ENCODE measurements at regions not wholly inside any gene's neighbourhood (a gene's known extent, or its start where the extent isn't known, plus 50 kb on each side); places are given as distances from the start of the nearest gene placed in this dataset.

DNA sequence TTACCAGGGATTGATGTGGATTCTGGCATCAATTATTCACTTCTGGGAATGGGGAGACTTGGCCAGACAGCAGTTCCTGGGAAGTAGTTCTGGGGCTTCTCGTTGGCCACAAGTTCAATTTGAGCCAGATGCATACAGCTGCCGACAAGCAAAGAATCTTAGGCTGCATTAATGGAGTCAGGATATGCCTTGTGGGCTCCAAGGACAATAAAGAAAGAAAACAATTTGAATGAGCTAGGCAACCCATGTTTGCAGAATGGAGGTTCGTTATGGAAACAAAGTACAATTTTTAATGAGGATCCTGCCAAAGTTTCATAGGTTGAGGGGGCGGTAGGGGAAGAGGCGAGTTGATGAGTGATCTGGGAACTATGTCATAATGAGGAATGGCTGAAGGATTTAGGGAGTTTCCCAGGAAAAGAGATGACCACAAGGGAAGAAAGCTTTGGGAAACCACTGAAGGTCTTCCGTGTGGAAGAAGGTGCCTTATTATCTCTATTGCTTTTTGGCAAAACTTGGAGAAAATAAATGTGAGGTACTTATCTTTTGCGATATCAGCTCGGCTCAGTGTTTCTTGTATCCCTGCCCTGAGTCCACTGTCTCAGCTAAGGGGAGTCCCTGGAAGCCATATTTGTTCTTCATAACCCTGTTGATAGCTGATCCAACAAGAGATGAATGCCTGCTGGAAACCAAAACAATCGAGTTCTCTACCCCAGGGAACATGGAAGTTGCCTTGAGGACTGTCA lies 181.0 kb upstream of the ZNF217 start:
- TF ChIP-seq, protein P1, sequence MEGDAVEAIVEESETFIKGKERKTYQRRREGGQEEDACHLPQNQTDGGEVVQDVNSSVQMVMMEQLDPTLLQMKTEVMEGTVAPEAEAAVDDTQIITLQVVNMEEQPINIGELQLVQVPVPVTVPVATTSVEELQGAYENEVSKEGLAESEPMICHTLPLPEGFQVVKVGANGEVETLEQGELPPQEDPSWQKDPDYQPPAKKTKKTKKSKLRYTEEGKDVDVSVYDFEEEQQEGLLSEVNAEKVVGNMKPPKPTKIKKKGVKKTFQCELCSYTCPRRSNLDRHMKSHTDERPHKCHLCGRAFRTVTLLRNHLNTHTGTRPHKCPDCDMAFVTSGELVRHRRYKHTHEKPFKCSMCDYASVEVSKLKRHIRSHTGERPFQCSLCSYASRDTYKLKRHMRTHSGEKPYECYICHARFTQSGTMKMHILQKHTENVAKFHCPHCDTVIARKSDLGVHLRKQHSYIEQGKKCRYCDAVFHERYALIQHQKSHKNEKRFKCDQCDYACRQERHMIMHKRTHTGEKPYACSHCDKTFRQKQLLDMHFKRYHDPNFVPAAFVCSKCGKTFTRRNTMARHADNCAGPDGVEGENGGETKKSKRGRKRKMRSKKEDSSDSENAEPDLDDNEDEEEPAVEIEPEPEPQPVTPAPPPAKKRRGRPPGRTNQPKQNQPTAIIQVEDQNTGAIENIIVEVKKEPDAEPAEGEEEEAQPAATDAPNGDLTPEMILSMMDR (IDR thresholded peaks at IDR 0.05; ENCODE audit: insufficient read depth, low read length, poor library complexity, severe bottlenecking), result no peak
- TF ChIP-seq EZH2phosphoT487 (conservative IDR thresholded peaks at IDR 0.05; ENCODE audit: low read length), result no peak

Measured in SU-DHL-6 (cell line).